ENCODE measurements at regions not wholly inside any gene's neighbourhood (a gene's known extent, or its start where the extent isn't known, plus 50 kb on each side); places are given as distances from the start of the nearest gene placed in this dataset.
A peak's percentile ranks its signal among the peaks of the same experiment; 100 is the strongest.
"Not testable (repeated sequence)": the region's sequence is repeated elsewhere in the genome, so short reads cannot be mapped to it uniquely, and the experiment has no call there.

GRCh38 chr20:26260925-26261324, 564.3 kb upstream of the ZNF337 start:
- H3K27ac Mint-ChIP-seq; H3K27me3 Mint-ChIP-seq; H3K9me3 Mint-ChIP-seq; H3K4me1 Mint-ChIP-seq; DNase-seq; POLR2A ChIA-PET; ATAC-seq (ENCODE audit: low read depth); H3K36me3 Mint-ChIP-seq: not testable (repeated sequence)
- peak overlapping the region; percentile 28 for H3K4me3 Mint-ChIP-seq

GRCh38 chr20:26252311-26252975, 555.8 kb upstream of the ZNF337 start:
- H3K27ac Mint-ChIP-seq; POLR2A ChIA-PET; H3K27me3 Mint-ChIP-seq; H3K4me3 Mint-ChIP-seq; ATAC-seq (ENCODE audit: low read depth); H3K4me1 Mint-ChIP-seq; DNase-seq; H3K9me3 Mint-ChIP-seq: not testable (repeated sequence)
- H3K36me3 Mint-ChIP-seq: peaks cover 16% of the 10 kb centered on the region

GRCh38 chr20:26251376-26251775, 554.7 kb upstream of the ZNF337 start:
- H3K4me3 Mint-ChIP-seq; H3K27ac Mint-ChIP-seq; H3K4me1 Mint-ChIP-seq; H3K27me3 Mint-ChIP-seq; DNase-seq; POLR2A ChIA-PET; ATAC-seq (ENCODE audit: low read depth); H3K9me3 Mint-ChIP-seq: not testable (repeated sequence)
- H3K36me3 Mint-ChIP-seq: peaks cover 16% of the 10 kb centered on the region

GRCh38 chr20:26250249-26251114, 553.8 kb upstream of the ZNF337 start:
- DNase-seq; H3K4me1 Mint-ChIP-seq; H3K4me3 Mint-ChIP-seq; POLR2A ChIA-PET; H3K27me3 Mint-ChIP-seq; ATAC-seq (ENCODE audit: low read depth): not testable (repeated sequence)
- H3K27ac Mint-ChIP-seq: peak overlapping the region; percentile 70
- peaks cover 11% of the 10 kb centered on the region for H3K9me3 Mint-ChIP-seq
- peaks cover 15% of the 10 kb centered on the region for H3K36me3 Mint-ChIP-seq

- peaks cover 13% of the 10 kb centered on the region for H3K9me3 Mint-ChIP-seq
- H3K4me3 Mint-ChIP-seq: no peak overlapping the region
- ATAC-seq (ENCODE audit: low read depth): no peak
- H3K27ac Mint-ChIP-seq: peak overlapping the region; percentile 35
- H3K36me3 Mint-ChIP-seq: peaks cover 6% of the 10 kb centered on the region
- no peak for DNase-seq
- POLR2A ChIA-PET: no interaction called here
- no peaks in the 10 kb centered on the region for H3K27me3 Mint-ChIP-seq
- H3K4me1 Mint-ChIP-seq: no peaks in the 10 kb centered on the region
These were observed 547.1 kb upstream of the ZNF337 start for GRCh38 chr20:26243731-26244130.

GRCh38 chr20:26220609-26221008, 524.0 kb upstream of the ZNF337 start:
- H3K4me1 Mint-ChIP-seq, POLR2A ChIA-PET: not testable (repeated sequence)

GRCh38 chr20:26219546-26219945, 522.9 kb upstream of the ZNF337 start:
- DNase-seq; H3K36me3 Mint-ChIP-seq; ATAC-seq (ENCODE audit: low read depth); H3K27me3 Mint-ChIP-seq; POLR2A ChIA-PET; H3K4me1 Mint-ChIP-seq; H3K27ac Mint-ChIP-seq; H3K4me3 Mint-ChIP-seq: not testable (repeated sequence)
- H3K9me3 Mint-ChIP-seq: peaks cover 10% of the 10 kb centered on the region

More at GRCh38 chr20:26220609-26221008, 524.0 kb upstream of the ZNF337 start:
- not testable (repeated sequence) for H3K4me3 Mint-ChIP-seq; H3K36me3 Mint-ChIP-seq; DNase-seq; H3K27ac Mint-ChIP-seq; H3K27me3 Mint-ChIP-seq; ATAC-seq (ENCODE audit: low read depth)
- H3K9me3 Mint-ChIP-seq: peaks cover 10% of the 10 kb centered on the region

- POLR2A ChIA-PET: no interaction called here
- no peak overlapping the region for H3K27ac Mint-ChIP-seq
- H3K36me3 Mint-ChIP-seq: peaks cover 7% of the 10 kb centered on the region
- H3K4me1 Mint-ChIP-seq: no peaks in the 10 kb centered on the region
- ATAC-seq (ENCODE audit: low read depth): no peak
- peaks cover under 1% of the 10 kb centered on the region for H3K27me3 Mint-ChIP-seq
- peaks cover 10% of the 10 kb centered on the region for H3K9me3 Mint-ChIP-seq
- no peak overlapping the region for H3K4me3 Mint-ChIP-seq
- DNase-seq: no peak
These were observed 521.6 kb upstream of the ZNF337 start for GRCh38 chr20:26218301-26218700.

GRCh38 chr20:26216025-26216424, 519.4 kb upstream of the ZNF337 start:
- Mint-ChIP-seq H3K36me3 (peaks cover 13% of the 10 kb centered on the region), H3K4me3 (no peak overlapping the region), H3K9me3 (peaks cover 5% of the 10 kb centered on the region), H3K4me1 (peaks cover 2% of the 10 kb centered on the region), H3K27me3 (peaks cover 3% of the 10 kb centered on the region), H3K27ac (no peak overlapping the region)
- ATAC-seq (ENCODE audit: low read depth) (no peak), DNase-seq (no peak)
- POLR2A ChIA-PET: no interaction called here

GRCh38 chr20:26214991-26215390, 518.3 kb upstream of the ZNF337 start:
- no peak overlapping the region for H3K27ac Mint-ChIP-seq
- no peak for DNase-seq
- no peak for ATAC-seq (ENCODE audit: low read depth)
- H3K4me1 Mint-ChIP-seq: peaks cover 6% of the 10 kb centered on the region
- peaks cover 9% of the 10 kb centered on the region for H3K27me3 Mint-ChIP-seq
- peaks cover 17% of the 10 kb centered on the region for H3K36me3 Mint-ChIP-seq
- no peak overlapping the region for H3K4me3 Mint-ChIP-seq
- H3K9me3 Mint-ChIP-seq: peaks cover 1% of the 10 kb centered on the region
- POLR2A ChIA-PET: interaction anchor here (0.6 kb wide), 1 partner anchor 241 kb away, joined by 3 read pairs; no protein-coding TSS in a partner anchor

GRCh38 chr20:26209171-26209941, 512.7 kb upstream of the ZNF337 start:
- peak; percentile 57 for DNase-seq
- POLR2A ChIA-PET: no interaction called here
- peaks cover 19% of the 10 kb centered on the region for H3K36me3 Mint-ChIP-seq
- peaks cover 2% of the 10 kb centered on the region for H3K9me3 Mint-ChIP-seq
- H3K4me3 Mint-ChIP-seq: peak overlapping the region; percentile 84
- H3K27me3 Mint-ChIP-seq: peaks cover 26% of the 10 kb centered on the region
- H3K4me1 Mint-ChIP-seq: peaks cover 12% of the 10 kb centered on the region
- ATAC-seq (ENCODE audit: low read depth): peak; percentile 8
- peak overlapping the region; percentile 79 for H3K27ac Mint-ChIP-seq

GRCh38 chr20:26208296-26209091, 511.8 kb upstream of the ZNF337 start:
- Mint-ChIP-seq H3K27me3 (peaks cover 26% of the 10 kb centered on the region), H3K9me3 (peaks cover 2% of the 10 kb centered on the region), H3K27ac (peak overlapping the region; percentile 42), H3K4me1 (peaks cover 12% of the 10 kb centered on the region), H3K36me3 (peaks cover 18% of the 10 kb centered on the region), H3K4me3 (peak overlapping the region; percentile 49)
- DNase-seq: peak; percentile 72
- peak; percentile 69 for ATAC-seq (ENCODE audit: low read depth)
- POLR2A ChIA-PET: no interaction called here

GRCh38 chr20:26207967-26208295, 511.3 kb upstream of the ZNF337 start:
- Mint-ChIP-seq H3K27me3 (peaks cover 23% of the 10 kb centered on the region), H3K4me1 (peaks cover 12% of the 10 kb centered on the region), H3K27ac (peak overlapping the region; percentile 79), H3K36me3 (peaks cover 14% of the 10 kb centered on the region), H3K4me3 (peak overlapping the region; percentile 76)
- ATAC-seq (ENCODE audit: low read depth); H3K9me3 Mint-ChIP-seq; DNase-seq; POLR2A ChIA-PET: not testable (repeated sequence)
